ENCODE measurements at regions not wholly inside any gene's neighbourhood (a gene's known extent, or its start where the extent isn't known, plus 50 kb on each side); places are given as distances from the start of the nearest gene placed in this dataset.
"Not testable (repeated sequence)": the region's sequence is repeated elsewhere in the genome, so short reads cannot be mapped to it uniquely, and the experiment has no call there.

DNA sequence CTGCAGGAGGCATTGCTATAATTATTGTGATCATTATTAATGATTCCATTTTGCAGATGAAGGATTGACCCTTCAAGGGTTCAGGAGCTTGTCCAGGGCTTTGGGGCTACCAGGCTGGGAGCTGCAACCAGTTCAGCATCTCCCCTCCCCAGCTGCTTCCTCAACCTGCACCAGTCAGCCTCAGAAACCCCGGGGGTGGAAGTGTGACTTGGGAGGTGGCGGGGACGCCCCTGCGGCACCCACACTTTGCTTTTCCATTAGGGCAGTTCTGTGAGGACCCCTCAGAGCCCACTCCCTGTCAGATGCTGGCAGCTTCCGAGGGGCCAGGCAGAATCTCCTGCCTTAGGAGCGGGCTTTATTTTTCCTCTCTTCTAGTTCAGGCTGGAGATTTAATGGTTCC, 85.6 kb downstream of the OLFM1 start:
- no peaks in the 10 kb centered on the region for H3K4me1 Mint-ChIP-seq
- H3K27ac Mint-ChIP-seq: no peak overlapping the region
- no peaks in the 10 kb centered on the region for H3K9me3 ChIP-seq (ENCODE audit: control insufficient read depth, low read length, poor library complexity, severe bottlenecking)
- H3K4me3 Mint-ChIP-seq: no peak overlapping the region
- ATAC-seq: no peak
- H3K36me3 Mint-ChIP-seq (ENCODE audit: low read depth): no peaks in the 10 kb centered on the region
- peaks cover 20% of the 10 kb centered on the region for H3K27me3 Mint-ChIP-seq
- DNase-seq: no peak

DNA sequence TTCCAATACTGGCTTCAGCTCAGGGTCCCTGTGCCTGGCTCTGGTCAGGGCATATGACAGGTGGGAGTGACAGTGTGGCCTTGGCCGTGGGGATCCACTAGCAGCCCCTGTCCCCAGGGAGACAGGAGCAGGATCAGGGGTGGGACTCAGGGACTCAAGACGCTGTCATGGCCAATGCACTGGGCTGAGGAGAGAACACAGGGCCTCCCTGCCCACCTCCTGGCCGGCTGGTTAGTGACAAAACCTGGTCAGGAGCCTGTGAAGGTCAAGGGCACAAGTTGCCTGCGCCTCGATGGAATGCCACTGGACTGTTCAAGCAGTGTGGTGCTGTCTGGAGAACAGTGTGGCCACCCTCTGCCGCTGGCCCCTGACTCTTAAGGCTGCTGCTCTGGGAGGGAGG, 86.8 kb downstream of the OLFM1 start:
- Mint-ChIP-seq H3K36me3 (ENCODE audit: low read depth) (no peaks in the 10 kb centered on the region), H3K27ac (no peak overlapping the region), H3K4me1 (no peaks in the 10 kb centered on the region), H3K27me3 (peaks cover 16% of the 10 kb centered on the region), H3K4me3 (no peak overlapping the region)
- DNase-seq: no peak
- no peak for ATAC-seq
- H3K9me3 ChIP-seq (ENCODE audit: control insufficient read depth, low read length, poor library complexity, severe bottlenecking): no peaks in the 10 kb centered on the region

DNA sequence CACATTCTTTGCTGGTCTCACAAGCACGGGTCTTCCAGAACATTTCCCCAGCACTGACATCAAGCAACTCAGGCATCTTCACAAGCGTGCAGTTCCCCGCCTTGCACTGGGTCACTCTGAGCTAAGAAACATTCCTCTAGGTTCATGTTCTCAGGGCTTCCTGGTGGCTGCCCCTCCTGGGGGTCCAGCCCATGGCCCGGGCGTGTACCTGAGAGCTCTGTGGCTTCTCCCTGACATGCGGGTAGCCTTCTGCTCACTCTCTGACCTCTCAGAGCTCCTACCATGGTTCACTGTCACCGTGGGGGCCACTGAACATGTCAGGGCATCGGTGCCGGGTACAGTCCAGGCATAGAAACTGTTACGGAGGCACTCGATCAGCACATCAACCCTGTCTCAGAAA, 87.5 kb downstream of the OLFM1 start:
- H3K36me3 Mint-ChIP-seq (ENCODE audit: low read depth): no peaks in the 10 kb centered on the region
- H3K27me3 Mint-ChIP-seq: peaks cover 16% of the 10 kb centered on the region

DNA sequence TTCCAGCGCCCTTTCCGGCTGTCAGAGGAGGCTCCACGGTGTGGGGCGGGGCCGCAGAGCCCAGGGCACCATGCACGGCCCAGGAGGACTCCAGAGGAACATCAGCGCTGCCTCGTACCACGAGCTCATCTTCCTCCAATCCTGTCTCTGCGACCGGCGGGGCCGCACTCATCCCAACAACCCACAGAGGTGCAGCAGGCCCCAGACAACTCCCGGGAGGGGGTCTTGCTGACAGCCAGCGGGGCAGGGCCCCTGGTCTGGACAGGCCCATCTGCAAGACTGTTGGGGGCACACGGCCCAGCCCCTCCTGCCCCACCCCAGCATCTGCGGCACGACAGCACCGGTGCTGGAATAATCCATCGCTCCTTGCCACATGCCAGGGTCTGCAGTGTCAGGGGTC, 88.8 kb downstream of the OLFM1 start:
- no peaks in the 10 kb centered on the region for H3K36me3 Mint-ChIP-seq (ENCODE audit: low read depth)
- no peak for ATAC-seq

More for the DNA sequence above, 87.5 kb downstream of the OLFM1 start:
- Mint-ChIP-seq H3K4me1 (no peaks in the 10 kb centered on the region), H3K27ac (no peak overlapping the region), H3K4me3 (no peak overlapping the region)
- DNase-seq (no peak), ATAC-seq (no peak)
- no peaks in the 10 kb centered on the region for H3K9me3 ChIP-seq (ENCODE audit: control insufficient read depth, low read length, poor library complexity, severe bottlenecking)

DNA sequence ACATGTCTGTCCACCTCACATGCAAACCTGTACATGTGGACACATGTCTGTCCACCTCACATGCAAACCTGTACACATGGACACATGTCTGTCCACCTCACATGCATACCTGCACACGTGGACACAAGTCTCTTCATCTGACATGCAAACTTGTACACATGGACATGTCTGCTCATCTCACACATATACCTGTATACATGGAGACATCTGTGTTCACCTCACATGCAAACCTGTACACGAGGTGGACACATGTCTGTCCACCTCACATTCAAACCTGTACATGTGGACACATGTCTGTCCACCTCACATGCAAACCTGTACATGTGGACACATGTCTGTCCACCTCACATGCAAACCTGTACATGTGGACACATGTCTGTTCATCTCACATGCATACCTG, 90.1 kb downstream of the OLFM1 start:
- not testable (repeated sequence) for ATAC-seq, DNase-seq

More for the DNA sequence above, 88.8 kb downstream of the OLFM1 start:
- Mint-ChIP-seq H3K27me3 (peaks cover 20% of the 10 kb centered on the region), H3K27ac (no peak overlapping the region), H3K4me1 (no peaks in the 10 kb centered on the region), H3K4me3 (no peak overlapping the region)
- no peaks in the 10 kb centered on the region for H3K9me3 ChIP-seq (ENCODE audit: control insufficient read depth, low read length, poor library complexity, severe bottlenecking)
- DNase-seq: no peak

DNA sequence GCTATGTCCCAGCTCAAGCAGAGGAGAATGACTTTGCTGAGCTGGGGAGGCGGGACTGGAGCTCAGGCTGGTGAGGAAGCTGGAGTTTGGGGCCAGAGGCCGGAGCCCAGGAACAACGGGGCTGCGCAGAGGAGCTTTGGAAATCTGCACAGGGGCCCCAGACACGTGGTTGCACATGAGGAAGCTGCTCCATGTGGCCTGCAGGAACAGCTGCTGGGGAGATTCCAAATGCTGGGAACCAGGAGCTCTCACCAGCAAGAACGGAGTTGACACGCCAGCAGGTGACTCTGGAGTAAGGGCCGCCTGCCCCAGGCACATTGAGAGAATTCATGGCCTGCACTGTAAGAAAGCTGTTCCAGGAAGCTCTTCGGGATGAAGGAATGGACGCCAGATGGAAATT, 91.0 kb downstream of the OLFM1 start:
- no peak for ATAC-seq
- H3K4me1 Mint-ChIP-seq: no peaks in the 10 kb centered on the region
- no peak for DNase-seq
- H3K27ac Mint-ChIP-seq: no peak overlapping the region
- H3K4me3 Mint-ChIP-seq: no peak overlapping the region
- peaks cover 20% of the 10 kb centered on the region for H3K27me3 Mint-ChIP-seq
- H3K36me3 Mint-ChIP-seq (ENCODE audit: low read depth): no peaks in the 10 kb centered on the region
- no peaks in the 10 kb centered on the region for H3K9me3 ChIP-seq (ENCODE audit: control insufficient read depth, low read length, poor library complexity, severe bottlenecking)

More for the DNA sequence above, 90.1 kb downstream of the OLFM1 start:
- H3K4me1 Mint-ChIP-seq; H3K9me3 ChIP-seq (ENCODE audit: control insufficient read depth, low read length, poor library complexity, severe bottlenecking); H3K27ac Mint-ChIP-seq; H3K4me3 Mint-ChIP-seq; H3K36me3 Mint-ChIP-seq (ENCODE audit: low read depth): not testable (repeated sequence)
- H3K27me3 Mint-ChIP-seq: peaks cover 20% of the 10 kb centered on the region

DNA sequence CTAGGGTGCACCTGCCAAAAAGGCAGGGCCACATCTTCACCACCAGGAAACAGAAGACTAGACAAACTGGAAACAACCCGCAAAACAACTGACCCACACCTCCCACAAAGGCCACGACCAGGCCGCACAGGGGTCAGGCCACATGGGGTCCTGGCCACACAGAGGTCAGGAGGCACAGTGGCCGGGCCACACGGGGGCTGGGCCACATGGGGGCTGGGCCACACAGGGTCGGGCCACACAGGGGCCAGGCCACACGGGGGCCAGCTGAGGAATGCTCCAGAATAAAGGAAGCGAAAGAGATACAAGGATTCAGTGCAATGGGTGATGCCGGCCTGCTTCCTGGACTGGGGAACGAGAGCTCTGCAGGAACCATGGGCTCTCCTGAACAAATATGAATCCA, 91.6 kb downstream of the OLFM1 start:
- Mint-ChIP-seq H3K4me3 (no peak overlapping the region), H3K27ac (no peak overlapping the region), H3K4me1 (no peaks in the 10 kb centered on the region), H3K36me3 (ENCODE audit: low read depth) (no peaks in the 10 kb centered on the region), H3K27me3 (peaks cover 20% of the 10 kb centered on the region)
- no peak for DNase-seq
- ATAC-seq: no peak
- no peaks in the 10 kb centered on the region for H3K9me3 ChIP-seq (ENCODE audit: control insufficient read depth, low read length, poor library complexity, severe bottlenecking)

DNA sequence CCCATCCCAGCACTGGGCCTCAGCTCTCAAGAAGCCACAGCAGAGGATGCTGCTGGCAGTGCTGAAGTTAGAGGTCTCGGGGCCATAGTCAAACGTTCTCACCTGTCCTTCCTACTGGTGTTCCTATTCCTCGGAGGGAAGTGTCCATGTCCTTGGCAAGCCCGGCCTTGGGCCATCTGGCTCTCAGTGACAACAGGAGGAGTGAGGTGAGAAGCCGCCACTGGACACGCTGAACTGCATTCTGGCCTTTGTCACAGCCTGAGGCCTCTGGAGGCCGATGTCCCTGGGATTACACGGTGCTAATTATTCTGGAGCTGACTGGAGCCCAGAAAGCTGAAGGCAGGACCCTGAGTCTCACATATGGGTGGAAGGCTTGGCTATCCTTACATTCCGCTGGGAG, 92.5 kb downstream of the OLFM1 start:
- DNase-seq (no peak), ATAC-seq (no peak)
- Mint-ChIP-seq H3K4me1 (no peaks in the 10 kb centered on the region), H3K36me3 (ENCODE audit: low read depth) (no peaks in the 10 kb centered on the region), H3K27me3 (peaks cover 24% of the 10 kb centered on the region), H3K4me3 (no peak overlapping the region), H3K27ac (no peak overlapping the region)
- H3K9me3 ChIP-seq (ENCODE audit: control insufficient read depth, low read length, poor library complexity, severe bottlenecking): no peaks in the 10 kb centered on the region

DNA sequence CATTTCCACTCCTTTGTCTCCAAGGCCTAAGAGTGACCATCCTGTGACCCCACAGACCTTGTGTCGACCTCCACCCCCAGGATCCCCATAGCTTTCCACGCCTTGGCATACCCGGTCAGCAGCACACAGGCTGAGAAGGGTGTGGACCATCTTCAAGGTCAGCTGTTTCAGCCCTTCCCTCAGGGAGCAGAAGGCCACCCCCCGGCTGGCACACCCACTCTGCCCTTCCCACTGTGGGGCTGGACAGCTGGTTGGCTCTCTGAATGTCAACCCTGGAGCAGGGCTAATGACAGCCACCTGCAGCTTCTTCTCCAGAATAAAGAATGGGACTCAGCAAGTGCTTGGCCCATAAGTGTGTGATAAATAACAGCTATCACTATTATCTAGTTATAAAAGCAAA, 93.1 kb downstream of the OLFM1 start:
- H3K9me3 ChIP-seq (ENCODE audit: control insufficient read depth, low read length, poor library complexity, severe bottlenecking): no peaks in the 10 kb centered on the region
- Mint-ChIP-seq H3K4me1 (no peaks in the 10 kb centered on the region), H3K36me3 (ENCODE audit: low read depth) (no peaks in the 10 kb centered on the region), H3K27ac (no peak overlapping the region), H3K4me3 (no peak overlapping the region), H3K27me3 (peaks cover 22% of the 10 kb centered on the region)
- ATAC-seq (no peak), DNase-seq (no peak)

DNA sequence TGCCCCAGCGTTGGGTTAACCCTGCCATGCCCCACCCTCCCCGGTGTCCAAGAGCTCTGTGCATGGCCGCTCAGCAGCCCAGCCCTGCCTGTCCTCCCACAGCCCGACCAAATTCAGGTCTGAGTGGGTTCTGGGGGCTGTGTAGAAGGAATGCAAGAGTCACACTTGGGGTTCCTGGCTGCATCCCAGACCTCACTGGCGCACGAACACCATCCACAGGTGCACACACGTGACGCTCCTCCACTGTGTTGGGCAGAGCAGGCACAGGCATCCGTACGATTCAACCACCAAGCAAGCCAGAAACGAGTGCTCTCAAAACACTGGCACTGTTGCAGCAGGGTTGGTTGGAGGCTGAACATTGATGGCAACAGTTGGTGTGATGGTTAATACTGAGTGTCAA, 93.9 kb downstream of the OLFM1 start:
- DNase-seq (no peak), ATAC-seq (no peak)
- no peak overlapping the region for H3K27ac Mint-ChIP-seq
- H3K4me3 Mint-ChIP-seq: no peak overlapping the region
- H3K27me3 Mint-ChIP-seq: peaks cover 15% of the 10 kb centered on the region
- no peaks in the 10 kb centered on the region for H3K9me3 ChIP-seq (ENCODE audit: control insufficient read depth, low read length, poor library complexity, severe bottlenecking)
- H3K4me1 Mint-ChIP-seq: no peaks in the 10 kb centered on the region
- no peaks in the 10 kb centered on the region for H3K36me3 Mint-ChIP-seq (ENCODE audit: low read depth)

DNA sequence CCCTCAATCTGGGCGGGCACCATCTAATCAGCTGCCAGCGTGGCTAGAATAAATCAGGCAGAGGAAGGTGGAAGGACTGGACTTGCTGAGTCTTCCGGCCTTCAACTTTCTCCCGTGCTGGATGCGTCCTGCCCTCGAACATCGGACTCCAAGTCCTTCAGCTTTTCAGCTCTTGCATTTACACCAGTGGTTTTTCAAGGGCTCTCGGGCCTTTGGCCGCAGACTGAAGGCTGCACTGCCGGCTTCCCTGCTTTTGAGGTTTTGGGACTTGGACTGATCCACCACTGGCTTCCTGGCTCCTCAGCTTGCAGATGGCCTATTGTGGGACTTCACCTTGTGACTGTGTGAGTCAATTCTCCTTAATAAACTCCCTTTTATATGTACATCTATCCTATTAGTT, 94.4 kb downstream of the OLFM1 start:
- not testable (repeated sequence) for H3K36me3 Mint-ChIP-seq (ENCODE audit: low read depth); H3K27ac Mint-ChIP-seq; DNase-seq; H3K4me3 Mint-ChIP-seq; ATAC-seq; H3K9me3 ChIP-seq (ENCODE audit: control insufficient read depth, low read length, poor library complexity, severe bottlenecking); H3K4me1 Mint-ChIP-seq
- H3K27me3 Mint-ChIP-seq: peaks cover 14% of the 10 kb centered on the region

DNA sequence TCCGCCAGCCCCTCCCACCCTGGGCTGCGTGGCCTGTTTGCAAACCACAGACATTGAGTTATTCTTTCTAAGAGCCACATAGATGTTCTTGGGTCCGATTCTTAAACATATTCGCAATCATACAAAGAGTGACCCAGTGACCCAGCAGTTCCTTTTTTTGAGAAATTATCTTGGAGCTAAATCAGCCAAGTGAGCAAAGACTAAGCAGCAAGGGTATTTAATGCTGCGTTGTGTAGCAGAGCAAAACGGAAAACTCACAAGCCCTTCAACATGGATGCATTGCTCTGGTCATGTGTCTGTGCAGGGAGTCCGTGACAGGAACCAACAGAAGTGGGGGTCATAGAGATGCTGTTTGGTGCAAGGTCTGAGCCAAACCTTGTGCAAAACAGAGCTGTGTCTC, 95.6 kb downstream of the OLFM1 start:
- DNase-seq (no peak), ATAC-seq (no peak)
- H3K27ac Mint-ChIP-seq: no peak overlapping the region
- H3K36me3 Mint-ChIP-seq (ENCODE audit: low read depth): no peaks in the 10 kb centered on the region
- H3K4me1 Mint-ChIP-seq: no peaks in the 10 kb centered on the region
- no peak overlapping the region for H3K4me3 Mint-ChIP-seq
- peaks cover 24% of the 10 kb centered on the region for H3K27me3 Mint-ChIP-seq
- no peaks in the 10 kb centered on the region for H3K9me3 ChIP-seq (ENCODE audit: control insufficient read depth, low read length, poor library complexity, severe bottlenecking)

DNA sequence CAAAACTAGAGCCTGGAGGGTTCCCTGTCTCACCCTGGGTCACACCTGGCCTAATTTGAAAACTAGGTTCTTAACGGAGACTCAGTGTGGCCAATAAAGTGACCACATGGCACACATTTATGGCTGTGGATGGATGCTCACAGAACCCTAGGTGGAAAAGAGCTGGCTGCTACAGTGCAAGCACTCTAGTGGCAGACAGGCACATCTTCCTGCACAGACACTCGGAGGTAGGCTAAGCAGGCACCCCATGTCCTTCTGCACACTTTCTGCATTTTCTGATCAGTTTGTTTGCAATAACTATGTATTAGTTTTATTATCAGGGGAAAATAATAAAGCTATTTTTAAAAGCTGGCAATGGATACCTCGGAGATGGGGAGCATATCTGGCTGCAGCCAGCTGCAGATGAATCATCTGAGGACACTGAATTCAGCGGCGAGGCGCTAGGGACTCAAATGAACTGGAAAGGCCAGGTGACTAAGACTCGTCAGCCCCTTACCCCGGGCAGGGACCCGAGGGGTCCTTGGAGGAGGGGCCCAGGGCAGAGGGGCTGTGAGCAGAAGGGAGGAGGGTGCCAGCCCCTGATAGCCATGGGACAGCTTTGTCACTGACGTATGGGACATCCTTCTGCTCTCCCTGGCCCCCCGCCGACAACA, 96.2 kb downstream of the OLFM1 start:
- no peaks in the 10 kb centered on the region for H3K9me3 ChIP-seq (ENCODE audit: control insufficient read depth, low read length, poor library complexity, severe bottlenecking)
- Mint-ChIP-seq H3K27me3 (peaks cover 24% of the 10 kb centered on the region), H3K4me1 (no peaks in the 10 kb centered on the region), H3K4me3 (no peak overlapping the region), H3K27ac (no peak overlapping the region), H3K36me3 (ENCODE audit: low read depth) (no peaks in the 10 kb centered on the region)
- DNase-seq (no peak), ATAC-seq (no peak)

DNA sequence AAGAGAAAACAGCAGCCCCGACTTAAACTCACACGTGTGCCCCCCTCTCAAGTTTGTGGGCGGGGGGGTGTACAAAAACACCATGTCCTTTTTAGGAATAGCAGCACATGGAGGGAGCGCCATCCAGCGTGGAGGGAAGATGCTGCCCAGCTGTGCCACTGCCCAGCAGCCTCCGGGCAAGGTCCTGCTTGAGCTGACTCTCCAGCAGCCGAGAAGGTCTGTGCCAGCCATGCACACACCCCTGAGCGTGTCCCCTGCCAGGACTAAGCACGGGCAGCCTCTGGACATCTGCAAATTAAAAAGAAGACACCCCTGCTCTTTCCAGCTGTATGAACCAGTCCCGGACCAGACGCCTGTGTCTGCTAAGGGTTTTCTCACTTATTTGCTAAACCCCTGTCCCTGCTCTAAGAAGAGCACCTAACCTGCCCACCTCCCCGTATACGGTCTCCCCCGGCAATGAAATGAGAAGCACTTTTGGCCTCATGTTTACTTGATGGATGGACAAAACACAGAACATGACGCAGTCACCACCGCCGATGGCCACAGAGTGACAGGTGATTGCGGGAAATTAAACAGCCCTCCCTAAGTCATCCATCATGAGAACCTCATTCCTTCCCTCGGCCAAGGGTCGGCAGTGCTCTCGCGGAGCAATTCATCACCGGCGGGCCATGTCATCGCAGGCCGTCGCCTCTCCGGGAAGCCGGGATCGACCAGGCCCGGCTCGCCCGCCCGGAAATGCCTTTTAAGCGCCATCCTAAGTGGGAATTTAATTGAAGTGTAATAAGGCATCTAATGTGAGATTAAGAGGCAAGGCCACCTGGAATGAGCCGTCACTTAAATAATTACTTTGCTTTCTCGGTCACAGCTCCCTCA, 96.9 kb downstream of the OLFM1 start:
- no peaks in the 10 kb centered on the region for H3K4me1 Mint-ChIP-seq
- DNase-seq (no peak), ATAC-seq (no peak)
- H3K9me3 ChIP-seq (ENCODE audit: control insufficient read depth, low read length, poor library complexity, severe bottlenecking): no peaks in the 10 kb centered on the region
- peaks cover 24% of the 10 kb centered on the region for H3K27me3 Mint-ChIP-seq
- no peak overlapping the region for H3K27ac Mint-ChIP-seq
- H3K4me3 Mint-ChIP-seq: no peak overlapping the region
- no peaks in the 10 kb centered on the region for H3K36me3 Mint-ChIP-seq (ENCODE audit: low read depth)

Data from T-helper 17 cell (primary cell).